ENCODE measurements at regions not wholly inside any gene's neighbourhood (a gene's known extent, or its start where the extent isn't known, plus 50 kb on each side); places are given as distances from the start of the nearest gene placed in this dataset.

- Histone ChIP-seq H3K4me2 (ENCODE audit: low read depth, low read length) (no peak overlapping the region), H3K79me2 (ENCODE audit: low read length) (no peaks in the 10 kb centered on the region), H3K36me3 (replicated peaks; ENCODE audit: insufficient read depth, low read length) (no peaks in the 10 kb centered on the region), H3K9me3 (replicated peaks; ENCODE audit: insufficient read depth, low read length) (no peaks in the 10 kb centered on the region), H3F3A (ENCODE audit: insufficient read depth, low read length) (no peaks in the 10 kb centered on the region), H3K27ac (ENCODE audit: low read length) (no peak overlapping the region), H3K9ac (ENCODE audit: low read length) (no peak overlapping the region), H4K20me1 (ENCODE audit: insufficient read depth, low read length) (no peaks in the 10 kb centered on the region), H3K27me3 (replicated peaks; ENCODE audit: insufficient read depth, low read length) (peaks cover 20% of the 10 kb centered on the region), H3K4me1 (ENCODE audit: low read length) (no peaks in the 10 kb centered on the region), H3K9me2 (replicated peaks; ENCODE audit: insufficient read depth, low read length) (no peaks in the 10 kb centered on the region), H3K4me3 (ENCODE audit: low read length) (no peak overlapping the region), H2AFZ (ENCODE audit: low read length) (no peak overlapping the region)
- no peak for DNase-seq
- no peak for TF ChIP-seq EZH2 (optimal IDR thresholded peaks at IDR 0.05; ENCODE audit: low read depth, low read length)
- no peak for TF ChIP-seq EZH2phosphoT487 (IDR thresholded peaks at IDR 0.05; ENCODE audit: low read length)
- no peak for TF ChIP-seq CTCF (IDR thresholded peaks at IDR 0.05; ENCODE audit: low read length)
Measured at GRCh38 chr14:100663761-100664052, 63.0 kb upstream of the DLK1 start.

GRCh38 chr14:100664231-100664630, 62.5 kb upstream of the DLK1 start:
- Histone ChIP-seq H3K27me3 (replicated peaks; ENCODE audit: insufficient read depth, low read length) (peaks cover 20% of the 10 kb centered on the region), H3K9me2 (replicated peaks; ENCODE audit: insufficient read depth, low read length) (no peaks in the 10 kb centered on the region), H3K9ac (ENCODE audit: low read length) (no peak overlapping the region), H3K36me3 (replicated peaks; ENCODE audit: insufficient read depth, low read length) (no peaks in the 10 kb centered on the region), H3F3A (ENCODE audit: insufficient read depth, low read length) (no peaks in the 10 kb centered on the region), H4K20me1 (ENCODE audit: insufficient read depth, low read length) (no peaks in the 10 kb centered on the region), H3K4me3 (ENCODE audit: low read length) (no peak overlapping the region), H3K79me2 (ENCODE audit: low read length) (no peaks in the 10 kb centered on the region), H2AFZ (ENCODE audit: low read length) (no peak overlapping the region), H3K9me3 (replicated peaks; ENCODE audit: insufficient read depth, low read length) (no peaks in the 10 kb centered on the region), H3K4me2 (ENCODE audit: low read depth, low read length) (no peak overlapping the region), H3K27ac (ENCODE audit: low read length) (no peak overlapping the region), H3K4me1 (ENCODE audit: low read length) (no peaks in the 10 kb centered on the region)
- TF ChIP-seq EZH2phosphoT487 (IDR thresholded peaks at IDR 0.05; ENCODE audit: low read length) (no peak), CTCF (IDR thresholded peaks at IDR 0.05; ENCODE audit: low read length) (no peak), EZH2 (optimal IDR thresholded peaks at IDR 0.05; ENCODE audit: low read depth, low read length) (no peak)
- DNase-seq, result no peak

GRCh38 chr14:100664841-100665510, 61.7 kb upstream of the DLK1 start:
- no peaks in the 10 kb centered on the region for H3K36me3 ChIP-seq (replicated peaks; ENCODE audit: insufficient read depth, low read length)
- no peak for TF ChIP-seq CTCF (IDR thresholded peaks at IDR 0.05; ENCODE audit: low read length)
- H3K79me2 ChIP-seq (ENCODE audit: low read length), result no peaks in the 10 kb centered on the region

More at GRCh38 chr14:100664841-100665510, 61.7 kb upstream of the DLK1 start:
- Histone ChIP-seq H3K27me3 (replicated peaks; ENCODE audit: insufficient read depth, low read length) (peaks cover 20% of the 10 kb centered on the region), H3K9me3 (replicated peaks; ENCODE audit: insufficient read depth, low read length) (no peaks in the 10 kb centered on the region), H2AFZ (ENCODE audit: low read length) (no peak overlapping the region), H3K4me3 (ENCODE audit: low read length) (no peak overlapping the region), H3K9ac (ENCODE audit: low read length) (no peak overlapping the region), H3K4me2 (ENCODE audit: low read depth, low read length) (no peak overlapping the region), H4K20me1 (ENCODE audit: insufficient read depth, low read length) (no peaks in the 10 kb centered on the region), H3K9me2 (replicated peaks; ENCODE audit: insufficient read depth, low read length) (no peaks in the 10 kb centered on the region), H3K4me1 (ENCODE audit: low read length) (no peaks in the 10 kb centered on the region), H3K27ac (ENCODE audit: low read length) (no peak overlapping the region), H3F3A (ENCODE audit: insufficient read depth, low read length) (no peaks in the 10 kb centered on the region)
- no peak for DNase-seq
